NB4 (cell line): ENCODE measurements at regions not wholly inside any gene's neighbourhood (a gene's known extent, or its start where the extent isn't known, plus 50 kb on each side); places are given as distances from the start of the nearest gene placed in this dataset.

ENCODE experiments used
- MYC ChIP-seq: IDR thresholded peaks from 2 replicates; pipeline ENCODE4 v1.6.1; 2011; ENCODE audit warnings: low read depth, low read length
- POLR2A ChIP-seq: IDR thresholded peaks from 2 replicates; pipeline ENCODE4 v1.6.1; 2011; ENCODE audit warnings: mild to moderate bottlenecking; ENCODE audit not compliant: insufficient read length; ENCODE audit errors: extremely low read depth
- TF ChIP-seq, protein P1 (sequence below): IDR thresholded peaks from one replicate; pipeline ENCODE4 v1.5.1; 2012; ENCODE audit warnings: low read depth, low read length
- TF ChIP-seq, protein P2 (sequence below): IDR thresholded peaks from 2 replicates; pipeline ENCODE4 v1.6.1; 2011; ENCODE audit warnings: low read depth, low read length

DNA sequence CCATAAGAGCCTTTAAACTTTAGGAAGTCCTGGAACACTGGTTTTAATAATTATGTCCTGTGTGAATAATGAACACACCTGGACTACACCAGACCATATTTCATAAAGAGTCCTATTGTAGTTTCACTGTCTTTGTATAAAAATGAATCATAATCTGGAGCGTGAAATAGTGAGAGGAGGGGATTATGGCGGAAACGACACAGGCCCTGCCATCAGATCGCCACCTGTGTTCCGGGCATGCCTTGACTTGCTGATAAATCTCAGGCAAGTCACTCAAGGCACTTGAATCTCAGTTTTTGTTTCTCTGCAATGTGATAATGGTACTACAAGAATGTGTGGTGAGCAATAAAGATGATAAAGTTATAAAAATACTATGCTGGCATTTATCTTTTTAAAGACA lies 995.5 kb downstream of the MCTP2 start:
- TF ChIP-seq, protein P1, sequence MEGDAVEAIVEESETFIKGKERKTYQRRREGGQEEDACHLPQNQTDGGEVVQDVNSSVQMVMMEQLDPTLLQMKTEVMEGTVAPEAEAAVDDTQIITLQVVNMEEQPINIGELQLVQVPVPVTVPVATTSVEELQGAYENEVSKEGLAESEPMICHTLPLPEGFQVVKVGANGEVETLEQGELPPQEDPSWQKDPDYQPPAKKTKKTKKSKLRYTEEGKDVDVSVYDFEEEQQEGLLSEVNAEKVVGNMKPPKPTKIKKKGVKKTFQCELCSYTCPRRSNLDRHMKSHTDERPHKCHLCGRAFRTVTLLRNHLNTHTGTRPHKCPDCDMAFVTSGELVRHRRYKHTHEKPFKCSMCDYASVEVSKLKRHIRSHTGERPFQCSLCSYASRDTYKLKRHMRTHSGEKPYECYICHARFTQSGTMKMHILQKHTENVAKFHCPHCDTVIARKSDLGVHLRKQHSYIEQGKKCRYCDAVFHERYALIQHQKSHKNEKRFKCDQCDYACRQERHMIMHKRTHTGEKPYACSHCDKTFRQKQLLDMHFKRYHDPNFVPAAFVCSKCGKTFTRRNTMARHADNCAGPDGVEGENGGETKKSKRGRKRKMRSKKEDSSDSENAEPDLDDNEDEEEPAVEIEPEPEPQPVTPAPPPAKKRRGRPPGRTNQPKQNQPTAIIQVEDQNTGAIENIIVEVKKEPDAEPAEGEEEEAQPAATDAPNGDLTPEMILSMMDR, result no peak
- TF ChIP-seq POLR2A, result no peak
- TF ChIP-seq MYC, result no peak
- TF ChIP-seq, protein P2, sequence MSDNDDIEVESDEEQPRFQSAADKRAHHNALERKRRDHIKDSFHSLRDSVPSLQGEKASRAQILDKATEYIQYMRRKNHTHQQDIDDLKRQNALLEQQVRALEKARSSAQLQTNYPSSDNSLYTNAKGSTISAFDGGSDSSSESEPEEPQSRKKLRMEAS, result no peak
